ENCODE measurements at regions not wholly inside any gene's neighbourhood (a gene's known extent, or its start where the extent isn't known, plus 50 kb on each side); places are given as distances from the start of the nearest gene placed in this dataset.

DNA sequence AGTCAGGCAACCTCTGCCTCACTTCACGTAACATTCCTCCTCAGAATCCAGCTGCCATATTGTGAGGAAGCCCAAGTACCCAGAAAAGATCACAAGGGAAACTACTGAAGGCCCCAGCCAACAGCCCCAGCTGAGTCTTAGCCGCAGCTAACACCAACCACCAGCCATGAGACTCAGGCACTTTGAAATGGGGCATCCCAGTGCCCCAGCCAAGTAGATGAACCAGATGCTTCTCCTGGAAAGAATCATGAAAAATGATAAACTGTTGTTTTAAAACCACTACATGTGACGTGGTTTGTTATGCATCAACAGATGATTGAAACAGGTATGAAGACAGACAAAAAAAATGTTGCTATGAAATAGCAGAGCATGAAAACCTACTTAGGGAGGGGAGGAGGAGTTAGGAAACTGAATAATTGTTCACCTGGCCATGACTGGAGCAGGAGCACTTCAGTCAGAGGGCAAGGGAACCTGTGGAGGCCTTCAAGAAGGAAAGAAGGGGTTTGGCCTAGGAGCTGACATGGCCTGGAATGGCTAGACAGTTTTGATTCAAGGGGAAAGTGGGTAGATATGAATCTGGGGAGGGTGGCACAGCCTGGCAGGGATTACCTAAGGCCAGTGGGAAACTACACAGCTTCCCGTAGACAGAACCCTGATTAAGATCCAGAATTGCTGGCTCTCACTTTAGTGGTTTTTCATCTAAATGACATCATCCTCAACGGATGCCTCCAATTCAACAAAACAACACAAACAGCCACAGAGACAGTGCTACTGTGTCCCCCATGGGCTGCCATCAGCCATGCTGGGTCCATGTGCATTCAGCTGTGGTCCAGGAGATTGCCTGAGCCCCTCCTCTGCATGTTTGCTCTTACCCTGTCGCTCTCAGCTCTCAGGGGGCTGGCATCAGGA, 211.6 kb downstream of the SYK start:
- Histone ChIP-seq H3F3A (replicated peaks; ENCODE audit: insufficient read depth) (no peaks in the 10 kb centered on the region), H3K9me2 (no peaks in the 10 kb centered on the region), H3K9me3 (no peaks in the 10 kb centered on the region; the same call in 1 of the 2 replicates), H3K36me3 (replicated peaks in 1 of 2; ENCODE audit: control insufficient read depth in 1 of 2, insufficient read depth in 2 of 2, low read length in 1 of 2) (no peaks in the 10 kb centered on the region), H3K4me3 (ENCODE audit: low read depth in 2 of 2, low read length in 1 of 2) (no peak overlapping the region), H4K20me1 (ENCODE audit: insufficient read depth) (no peaks in the 10 kb centered on the region), H2AFZ (ENCODE audit: low read depth) (no peak overlapping the region), H3K27me3 (ENCODE audit: insufficient read depth) (no peaks in the 10 kb centered on the region; the same call in 1 of the 2 replicates), H3K4me1 (ENCODE audit: control insufficient read depth in 1 of 2, insufficient read depth in 2 of 2, low read depth in 1 of 2, low read length in 1 of 2) (no peaks in the 10 kb centered on the region), H3K9ac (no peak overlapping the region), H3K4me2 (no peak overlapping the region), H3K27ac (ENCODE audit: low read depth in 2 of 2, low read length in 1 of 2) (no peak overlapping the region), H3K79me2 (ENCODE audit: insufficient read depth) (no peaks in the 10 kb centered on the region)
- WGBS (ENCODE audit: low lambda C conversion rate): 65% methylated on average over 5 of the region's 6 CpGs
- ChIA-PET CTCF (interaction anchor here (0.6 to 1.7 kb wide), 2 partner anchors 17 to 31 kb away, joined by 3 to 4 read pairs; no protein-coding TSS in a partner anchor), POLR2A (no interaction called here)
- DNase-seq: no peak
- TF ChIP-seq GABPA (IDR thresholded peaks at IDR 0.05; ENCODE audit: low read depth) (no peak), FOXJ3 (CRISPR knock-in tag; IDR thresholded peaks at IDR 0.05) (no peak), FOSL2 (IDR thresholded peaks at IDR 0.05; ENCODE audit: borderline replicate concordance, low read depth) (no peak), POLR2AphosphoS5 (IDR thresholded peaks at IDR 0.05; ENCODE audit: low read depth, low read length) (no peak), USF1 (IDR thresholded peaks at IDR 0.05; ENCODE audit: borderline replicate concordance, low read depth) (no peak), TEAD4 (IDR thresholded peaks at IDR 0.05; ENCODE audit: borderline replicate concordance, insufficient read depth) (no peak), CHD2 (IDR thresholded peaks at IDR 0.05; ENCODE audit: low read length, partially characterized antibody) (no peak), TAF1 (IDR thresholded peaks at IDR 0.05; ENCODE audit: borderline replicate concordance, low read depth, low read length) (no peak), RCOR1 (IDR thresholded peaks at IDR 0.05; ENCODE audit: low read length) (no peak), MAX (IDR thresholded peaks at IDR 0.05; ENCODE audit: low read depth) (no peak), NRF1 (IDR thresholded peaks at IDR 0.05; ENCODE audit: low read depth, low read length) (no peak), MXI1 (IDR thresholded peaks at IDR 0.05; ENCODE audit: low read depth, low read length) (no peak), MEF2A (IDR thresholded peaks at IDR 0.05; ENCODE audit: borderline replicate concordance, low read depth) (no peak)
- TF ChIP-seq, protein P1, sequence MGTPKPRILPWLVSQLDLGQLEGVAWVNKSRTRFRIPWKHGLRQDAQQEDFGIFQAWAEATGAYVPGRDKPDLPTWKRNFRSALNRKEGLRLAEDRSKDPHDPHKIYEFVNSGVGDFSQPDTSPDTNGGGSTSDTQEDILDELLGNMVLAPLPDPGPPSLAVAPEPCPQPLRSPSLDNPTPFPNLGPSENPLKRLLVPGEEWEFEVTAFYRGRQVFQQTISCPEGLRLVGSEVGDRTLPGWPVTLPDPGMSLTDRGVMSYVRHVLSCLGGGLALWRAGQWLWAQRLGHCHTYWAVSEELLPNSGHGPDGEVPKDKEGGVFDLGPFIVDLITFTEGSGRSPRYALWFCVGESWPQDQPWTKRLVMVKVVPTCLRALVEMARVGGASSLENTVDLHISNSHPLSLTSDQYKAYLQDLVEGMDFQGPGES (IDR thresholded peaks at IDR 0.05; ENCODE audit: low read depth, low read length): no peak
- TF ChIP-seq, protein P2, sequence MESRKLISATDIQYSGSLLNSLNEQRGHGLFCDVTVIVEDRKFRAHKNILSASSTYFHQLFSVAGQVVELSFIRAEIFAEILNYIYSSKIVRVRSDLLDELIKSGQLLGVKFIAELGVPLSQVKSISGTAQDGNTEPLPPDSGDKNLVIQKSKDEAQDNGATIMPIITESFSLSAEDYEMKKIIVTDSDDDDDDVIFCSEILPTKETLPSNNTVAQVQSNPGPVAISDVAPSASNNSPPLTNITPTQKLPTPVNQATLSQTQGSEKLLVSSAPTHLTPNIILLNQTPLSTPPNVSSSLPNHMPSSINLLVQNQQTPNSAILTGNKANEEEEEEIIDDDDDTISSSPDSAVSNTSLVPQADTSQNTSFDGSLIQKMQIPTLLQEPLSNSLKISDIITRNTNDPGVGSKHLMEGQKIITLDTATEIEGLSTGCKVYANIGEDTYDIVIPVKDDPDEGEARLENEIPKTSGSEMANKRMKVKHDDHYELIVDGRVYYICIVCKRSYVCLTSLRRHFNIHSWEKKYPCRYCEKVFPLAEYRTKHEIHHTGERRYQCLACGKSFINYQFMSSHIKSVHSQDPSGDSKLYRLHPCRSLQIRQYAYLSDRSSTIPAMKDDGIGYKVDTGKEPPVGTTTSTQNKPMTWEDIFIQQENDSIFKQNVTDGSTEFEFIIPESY (IDR thresholded peaks at IDR 0.05; ENCODE audit: borderline replicate concordance, low read depth): no peak
